GM21529 (cell line): ENCODE measurements at regions not wholly inside any gene's neighbourhood (a gene's known extent, or its start where the extent isn't known, plus 50 kb on each side); places are given as distances from the start of the nearest gene placed in this dataset.
A peak's percentile ranks its signal among the peaks of the same experiment; 100 is the strongest.

Experiments
- ATAC-seq: cut with Tn5 transposase; IDR thresholded peaks from one replicate; pipeline ENCODE4 v1.9.1; 2021; ENCODE audit not compliant: unreplicated experiment

DNA sequence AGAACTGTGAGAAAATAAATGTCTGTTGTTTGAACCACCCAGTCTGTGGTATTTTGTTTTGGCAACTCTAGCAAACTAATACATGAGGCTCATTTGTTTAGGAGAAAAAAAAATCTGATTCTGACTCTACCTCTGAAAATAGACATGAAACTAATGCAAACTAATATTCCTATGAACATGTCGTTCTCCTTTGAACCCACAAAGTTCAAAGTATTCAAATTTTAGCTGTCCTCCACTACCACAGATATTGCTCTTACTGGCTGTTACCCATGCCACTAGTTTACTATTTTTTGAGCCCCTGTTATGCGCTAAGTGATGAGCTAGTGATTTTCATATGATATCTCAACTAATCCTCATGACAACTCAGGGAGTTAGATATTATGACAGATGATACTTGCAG, 58.8 kb upstream of the ZNF804B start:
- no peak for ATAC-seq

DNA sequence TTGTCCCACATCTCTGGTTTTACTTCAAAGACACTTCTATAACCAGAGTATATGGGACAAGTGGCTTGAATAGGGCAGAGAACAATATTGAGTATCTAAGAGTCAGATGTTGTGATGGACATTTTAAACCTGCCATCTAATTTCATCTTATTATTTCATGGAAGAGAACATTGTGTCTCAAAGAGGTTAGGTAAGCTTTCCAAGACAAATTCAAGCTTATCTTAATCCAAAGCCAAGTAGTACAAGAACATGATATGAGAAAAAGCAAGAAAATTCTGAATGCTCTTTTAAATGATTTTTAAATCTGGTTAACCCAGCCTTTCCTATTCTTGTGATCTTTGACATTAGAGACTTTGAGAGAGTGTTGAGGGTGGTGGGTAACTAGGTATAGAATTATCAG, 65.3 kb upstream of the ZNF804B start:
- ATAC-seq = no peak

DNA sequence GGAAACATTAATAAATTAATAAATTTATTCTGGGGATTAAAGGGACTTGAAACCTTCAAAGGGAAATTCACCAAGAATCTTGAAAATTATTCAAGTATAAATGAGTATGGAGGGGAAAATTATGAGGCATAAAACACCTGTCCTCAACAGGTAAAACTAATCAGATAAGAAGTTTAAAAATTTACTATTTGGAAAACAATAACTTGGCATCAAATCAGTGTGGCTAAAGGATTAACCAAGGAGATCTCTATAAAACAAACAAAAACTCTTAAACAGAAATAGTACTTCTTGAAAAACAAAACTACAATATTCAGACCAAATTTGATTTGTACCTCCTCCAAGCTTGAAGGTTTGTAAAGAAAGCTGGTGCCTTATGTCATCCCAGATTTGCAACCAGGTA, 66.4 kb upstream of the ZNF804B start:
- ATAC-seq = no peak

DNA sequence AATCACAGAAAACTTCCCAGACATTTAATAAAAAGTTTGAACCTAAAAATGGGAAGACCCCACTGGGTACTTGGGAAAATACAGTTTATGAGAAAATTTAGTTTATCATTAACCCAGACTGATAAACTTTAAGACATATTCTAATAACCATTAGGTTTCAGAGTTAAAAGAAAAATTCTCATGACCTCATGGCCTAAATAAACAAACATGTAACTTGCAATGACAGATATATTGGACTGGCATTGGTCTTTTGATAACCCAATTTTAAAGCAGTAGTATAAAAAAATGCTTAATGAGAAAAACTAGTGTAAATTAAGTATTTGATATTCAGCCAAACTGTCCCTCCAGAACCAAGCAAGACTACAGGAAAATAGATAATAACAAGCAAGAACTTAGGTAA, 67.0 kb upstream of the ZNF804B start:
- no peak for ATAC-seq

DNA sequence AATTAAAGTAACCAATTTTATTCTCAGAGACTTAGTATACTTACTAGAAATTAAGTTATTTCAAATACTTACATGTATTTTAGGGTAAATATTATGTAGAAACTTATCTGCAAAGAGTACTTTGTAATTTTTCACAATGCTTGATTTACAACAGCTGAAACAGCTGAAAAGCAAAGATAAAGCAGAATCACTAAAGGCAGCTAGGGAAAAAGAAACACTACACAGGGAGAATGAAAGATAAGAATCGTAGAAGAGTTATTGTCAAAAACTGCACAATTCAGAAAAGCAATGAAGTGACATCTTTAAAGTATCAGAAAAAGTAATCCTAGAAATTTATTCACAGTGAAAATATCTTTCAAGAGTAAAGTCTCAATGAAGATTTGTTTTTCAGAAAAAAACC, 69.7 kb upstream of the ZNF804B start:
- no peak for ATAC-seq

DNA sequence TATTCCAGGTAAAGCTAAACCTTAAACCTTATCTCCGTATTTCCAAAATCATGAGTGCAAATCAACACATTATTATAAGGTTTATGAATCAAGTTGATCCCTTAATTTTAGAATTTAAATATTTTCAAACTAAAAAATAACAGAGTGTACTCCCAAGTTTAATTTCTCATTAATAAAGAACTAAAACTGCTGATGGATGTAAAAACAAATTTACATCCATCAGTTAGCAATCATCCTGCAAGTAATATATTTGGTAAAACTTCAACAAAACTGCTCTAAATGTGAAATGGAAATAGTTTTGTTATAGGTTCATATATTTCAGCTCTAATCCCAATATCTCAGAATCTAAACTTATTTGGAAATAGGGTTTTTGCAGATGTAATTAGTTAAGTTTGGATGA, 71.3 kb upstream of the ZNF804B start:
- ATAC-seq = no peak

DNA sequence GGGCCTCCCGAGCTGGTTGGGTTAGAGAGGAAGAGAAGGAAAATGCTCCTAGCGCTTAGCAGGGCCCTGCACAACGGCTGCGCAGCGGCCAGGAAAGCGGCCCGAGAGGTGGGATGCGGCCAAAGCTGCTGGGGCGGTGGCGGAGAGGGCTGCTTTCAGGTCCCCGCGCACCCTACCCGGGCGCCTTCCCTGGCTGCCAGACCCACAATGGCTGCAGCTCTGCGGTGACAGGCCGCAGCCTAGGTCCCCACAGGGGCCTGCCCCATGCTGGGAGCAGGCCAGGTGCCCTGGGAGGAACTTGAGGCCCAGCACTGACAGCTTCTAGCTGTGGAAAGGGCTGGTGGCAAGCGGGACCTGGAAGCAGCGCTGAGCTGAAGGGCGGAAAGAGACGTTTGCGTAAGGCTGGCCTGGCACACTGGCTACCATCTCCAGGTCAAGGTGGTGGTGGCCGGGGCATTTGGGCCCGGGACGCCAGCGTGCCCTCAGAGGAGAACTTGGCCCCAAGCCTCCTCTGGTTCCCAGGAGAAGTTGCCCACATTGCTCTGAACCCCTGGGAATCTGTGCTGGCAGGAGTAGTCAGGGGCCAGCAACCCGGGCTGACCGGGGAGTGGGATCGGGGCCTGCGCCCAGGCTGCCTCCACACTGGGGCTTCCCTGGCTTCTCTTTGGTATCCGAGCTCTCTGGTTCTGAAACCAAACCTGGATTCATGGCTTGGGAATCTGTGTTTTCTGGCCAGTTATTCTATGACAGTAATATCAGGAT, 72.9 kb upstream of the ZNF804B start:
- ATAC-seq = no peak

DNA sequence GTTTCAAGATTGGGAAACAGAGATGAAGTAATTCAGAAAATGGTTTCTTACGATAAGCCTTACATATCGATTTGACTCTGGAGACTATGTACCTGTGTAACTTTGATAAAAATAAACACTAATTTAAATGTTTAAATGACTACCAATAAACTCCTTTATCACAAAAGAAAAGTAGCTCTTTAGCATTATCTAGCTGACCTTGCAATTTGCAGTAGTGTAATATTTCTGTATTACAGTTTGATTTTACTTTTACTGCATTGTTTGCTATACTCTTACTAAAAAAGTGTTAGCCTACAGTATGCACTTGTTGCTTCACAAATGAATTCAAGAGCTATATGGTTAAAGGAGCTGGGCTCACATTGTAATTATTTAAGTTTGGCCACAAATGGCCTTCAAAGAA, 77.8 kb upstream of the ZNF804B start:
- ATAC-seq = no peak

DNA sequence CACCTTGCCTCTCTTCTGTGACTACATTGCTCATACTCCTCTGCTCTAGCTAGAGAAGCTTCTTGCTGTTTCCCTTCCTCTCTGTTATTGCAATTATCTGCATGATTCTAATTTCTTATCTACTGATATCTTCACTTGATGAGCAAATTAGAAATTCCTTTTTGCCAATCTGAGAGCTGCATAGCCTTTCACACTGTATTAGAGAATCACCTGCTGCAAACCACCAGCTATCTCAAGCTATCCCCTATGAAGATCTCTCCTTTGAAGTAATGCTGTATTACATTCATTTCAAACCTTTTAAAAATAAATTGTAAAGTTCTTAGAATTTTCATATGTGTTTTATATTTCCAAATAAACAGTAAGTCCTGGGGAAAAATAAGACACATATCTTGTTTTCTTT, 89.0 kb upstream of the ZNF804B start:
- no peak for ATAC-seq

DNA sequence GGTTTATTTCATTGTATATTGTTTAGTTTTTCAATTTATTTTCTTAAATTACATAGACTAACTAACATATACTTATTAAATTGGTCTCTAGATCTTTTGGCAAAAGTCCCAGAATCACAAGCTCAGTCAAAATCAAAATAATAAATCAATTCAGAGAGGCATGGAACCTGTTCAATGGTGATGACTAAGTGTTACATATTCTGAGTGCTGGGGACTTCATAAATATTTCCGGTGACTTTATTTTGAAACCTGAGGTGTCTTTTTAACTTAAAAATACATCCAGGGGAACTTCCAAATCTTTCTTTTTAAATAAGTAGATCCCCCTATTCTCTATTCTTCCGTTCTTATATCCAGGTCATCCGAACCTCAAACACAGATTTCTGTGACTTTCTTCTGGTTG, 89.6 kb upstream of the ZNF804B start:
- ATAC-seq = no peak

DNA sequence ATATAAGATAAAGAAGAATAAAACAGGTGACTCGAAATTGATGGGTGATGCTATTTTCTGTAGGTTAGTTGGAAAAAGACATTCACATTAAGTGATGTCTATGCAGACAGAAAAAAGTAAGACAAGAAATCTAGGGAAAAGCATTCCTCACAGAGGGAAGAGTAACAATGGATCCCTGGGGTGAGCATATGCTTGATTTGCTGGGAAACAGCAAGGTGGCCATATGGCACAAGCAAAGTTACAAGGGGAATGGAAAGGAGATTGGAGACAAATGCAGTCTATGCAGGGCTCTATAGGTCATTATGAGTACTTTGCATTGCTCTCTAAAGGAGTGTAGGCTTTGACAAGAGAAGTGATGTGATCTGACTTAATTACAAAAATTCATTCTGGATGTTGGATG, 90.9 kb upstream of the ZNF804B start:
- no peak for ATAC-seq

DNA sequence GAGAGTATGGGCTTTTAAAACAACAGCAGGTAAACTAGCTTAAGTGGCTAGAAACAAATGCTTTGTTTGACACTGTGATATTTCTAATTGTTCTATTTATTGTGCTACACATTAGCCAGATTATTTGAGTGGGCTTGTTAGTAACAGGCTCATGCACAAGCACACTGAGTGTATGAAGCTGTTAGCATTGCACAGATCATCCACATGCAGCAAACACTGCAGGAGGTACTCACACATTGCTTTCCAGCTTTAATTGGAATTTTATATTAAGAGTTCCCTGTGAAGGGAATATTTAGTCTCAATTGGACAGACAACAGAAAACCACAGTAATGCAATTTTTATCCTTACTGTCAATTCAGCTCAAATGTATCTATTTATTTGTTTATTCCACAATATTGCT, 92.9 kb upstream of the ZNF804B start:
- no peak for ATAC-seq

DNA sequence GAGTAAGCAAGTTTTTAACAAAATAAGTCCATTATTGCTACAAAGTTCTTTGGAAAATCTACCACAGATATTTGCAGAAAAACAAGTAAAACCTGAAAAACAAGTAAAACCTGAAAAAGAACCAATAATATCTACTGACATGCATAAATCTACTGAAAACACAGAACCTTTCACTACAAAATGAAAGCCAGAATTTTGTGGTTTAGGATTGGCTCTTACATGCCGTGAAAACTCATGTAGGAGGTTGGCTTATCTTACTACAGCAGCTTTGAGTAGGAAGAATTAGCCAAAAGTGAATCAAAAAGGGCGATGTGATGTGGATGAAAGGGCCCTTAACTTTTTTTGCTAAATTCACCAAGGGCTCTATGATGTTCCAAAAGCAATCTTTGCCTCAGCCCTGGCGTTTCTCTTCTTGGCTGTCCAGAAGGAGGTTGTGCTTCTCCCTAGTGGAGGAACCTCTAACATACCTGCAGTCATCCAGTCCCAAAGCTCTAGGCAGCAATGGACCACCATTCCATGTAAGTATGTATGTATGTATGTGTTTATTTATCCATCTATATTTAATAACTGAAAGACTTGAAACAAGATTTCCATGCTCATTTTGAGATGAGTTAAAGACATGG, 93.5 kb upstream of the ZNF804B start:
- no peak for ATAC-seq

DNA sequence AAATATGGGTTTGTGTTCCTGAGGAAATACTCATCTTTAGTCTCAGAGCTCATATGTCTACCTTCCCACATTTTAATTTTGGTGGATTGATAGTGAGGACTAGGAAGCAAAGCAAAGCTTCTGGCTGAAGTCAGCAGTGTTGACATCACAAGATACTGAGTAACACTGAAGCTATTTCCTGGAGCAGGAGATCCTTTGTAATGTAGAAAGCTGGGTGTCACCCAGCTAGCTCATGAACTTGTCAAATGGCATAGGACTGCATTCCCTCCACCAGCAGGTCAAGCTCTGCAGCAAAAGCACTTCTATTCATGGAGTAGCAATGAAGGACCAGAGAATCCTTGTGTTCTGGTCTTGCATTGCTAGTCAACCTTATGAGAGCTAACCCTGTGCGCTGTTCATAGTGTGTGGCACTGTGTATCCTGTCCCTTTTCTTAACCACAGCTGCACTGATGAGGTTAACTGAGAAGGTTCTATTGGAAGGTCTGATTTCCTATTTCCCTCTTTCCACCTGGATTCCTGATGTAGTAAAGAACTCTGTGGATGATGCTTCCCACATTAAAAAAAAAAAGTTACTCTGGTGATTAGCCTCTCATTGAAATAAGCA, 94.8 kb upstream of the ZNF804B start:
- no peak for ATAC-seq

DNA sequence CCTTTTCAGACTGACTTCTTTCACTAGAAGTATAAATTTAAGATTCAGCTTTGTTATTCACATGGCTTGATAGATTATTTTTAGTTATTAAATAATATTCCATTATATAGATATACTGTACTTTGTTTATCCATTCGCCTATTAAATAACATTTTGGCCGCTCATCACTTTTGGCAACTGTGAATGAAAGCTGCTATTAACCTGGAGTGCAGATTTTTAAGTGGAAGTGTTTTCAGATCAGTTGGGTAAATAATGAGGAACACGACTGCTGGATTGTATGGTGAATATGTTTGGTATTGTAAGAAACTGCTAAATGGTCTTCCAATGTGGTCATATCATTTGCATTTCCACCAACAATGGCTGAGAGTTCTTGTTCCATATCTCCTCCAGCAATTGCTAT, 97.6 kb upstream of the ZNF804B start:
- no peak for ATAC-seq

DNA sequence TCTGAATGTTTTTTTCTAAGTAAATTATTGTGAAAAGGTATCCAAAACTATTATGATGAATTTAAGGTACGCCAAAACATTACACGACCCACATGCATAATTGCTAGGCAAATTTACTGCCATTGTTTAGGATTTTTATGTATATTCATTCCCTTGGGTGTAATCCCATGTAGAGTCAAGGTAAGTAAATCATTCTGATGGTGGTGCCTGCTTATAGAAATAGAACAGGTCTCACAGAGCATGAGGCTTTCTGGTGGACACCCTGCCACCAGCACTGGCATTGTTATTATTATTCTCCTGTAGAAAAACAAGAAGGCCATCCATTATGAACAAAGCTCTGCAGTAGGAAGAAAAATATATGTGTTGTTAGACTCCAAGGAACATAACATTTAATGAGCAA, 111.7 kb upstream of the ZNF804B start:
- no peak for ATAC-seq

DNA sequence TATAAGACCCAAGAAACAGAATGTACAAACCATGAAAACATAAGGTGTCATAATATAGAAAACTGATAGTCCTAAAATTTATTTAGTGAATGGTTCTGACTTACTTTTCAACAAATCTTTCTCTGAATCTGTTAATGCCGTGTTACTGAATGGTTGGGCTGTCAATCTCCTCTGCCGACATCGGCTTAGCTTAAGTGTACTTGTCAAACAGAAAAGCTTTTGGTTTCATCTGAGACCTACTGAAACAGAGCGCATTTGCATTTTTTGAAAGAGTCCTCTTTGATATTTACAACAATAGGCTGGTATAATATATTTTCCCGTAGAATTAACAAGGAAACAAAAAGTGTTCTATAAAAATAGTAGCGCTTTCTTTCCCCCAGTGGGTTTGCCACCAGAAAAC, 120.9 kb upstream of the ZNF804B start:
- no peak for ATAC-seq

DNA sequence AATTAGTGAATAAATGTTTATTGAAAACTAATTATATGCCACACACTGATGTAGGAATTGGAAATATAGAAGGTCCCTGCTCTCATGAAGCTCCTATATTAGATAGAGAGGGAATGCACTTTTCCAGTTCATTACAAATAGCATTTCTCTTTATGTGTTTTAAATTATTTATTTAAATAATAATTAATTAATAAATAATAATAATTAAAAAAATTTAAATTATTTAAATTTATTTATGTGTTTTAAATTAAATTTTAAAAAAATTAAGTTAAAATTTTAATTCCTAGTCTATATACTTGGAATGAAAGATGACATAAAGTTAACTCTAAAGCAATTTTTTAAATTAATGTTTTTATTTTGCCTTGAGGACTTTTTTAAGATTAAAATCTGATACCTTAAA, 121.7 kb upstream of the ZNF804B start:
- no peak for ATAC-seq

DNA sequence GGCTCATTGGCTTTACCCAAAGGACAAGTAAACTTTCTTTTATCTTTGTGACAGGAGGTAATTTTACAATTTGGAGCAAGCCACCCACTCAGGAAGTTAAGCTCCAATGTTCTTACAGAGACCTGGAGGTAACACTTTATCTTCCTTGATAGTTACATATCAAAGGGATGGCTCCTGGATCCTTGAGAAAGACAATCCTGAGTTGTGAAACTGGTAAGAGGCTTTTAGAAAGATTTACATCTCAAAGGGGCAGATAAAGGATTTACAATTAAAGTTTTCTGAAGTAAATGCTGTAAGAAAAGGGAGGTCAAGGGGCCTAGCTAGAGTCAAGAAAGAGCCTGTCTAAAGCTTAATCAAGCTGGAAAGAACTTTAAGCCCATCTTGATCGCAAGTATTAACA, 124.4 kb upstream of the ZNF804B start:
- ATAC-seq = no peak

DNA sequence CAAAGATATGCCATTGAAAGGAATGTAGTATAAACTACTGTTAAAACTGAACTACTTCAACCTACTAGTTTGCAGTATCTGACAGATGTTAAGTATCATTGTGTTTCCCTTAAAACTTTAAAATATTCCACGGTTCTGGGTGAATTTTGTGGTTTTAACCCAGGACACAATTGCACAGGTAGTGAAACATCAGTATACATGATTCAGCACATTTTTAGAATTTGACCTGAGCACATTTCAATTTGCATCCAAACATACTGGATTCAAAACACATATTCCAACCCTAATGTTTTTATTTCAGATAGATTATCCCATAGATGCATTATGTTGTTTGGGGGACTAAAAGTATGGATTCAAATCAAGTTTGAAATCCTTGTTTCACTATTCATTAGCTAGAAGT, 129.9 kb upstream of the ZNF804B start:
- no peak for ATAC-seq

DNA sequence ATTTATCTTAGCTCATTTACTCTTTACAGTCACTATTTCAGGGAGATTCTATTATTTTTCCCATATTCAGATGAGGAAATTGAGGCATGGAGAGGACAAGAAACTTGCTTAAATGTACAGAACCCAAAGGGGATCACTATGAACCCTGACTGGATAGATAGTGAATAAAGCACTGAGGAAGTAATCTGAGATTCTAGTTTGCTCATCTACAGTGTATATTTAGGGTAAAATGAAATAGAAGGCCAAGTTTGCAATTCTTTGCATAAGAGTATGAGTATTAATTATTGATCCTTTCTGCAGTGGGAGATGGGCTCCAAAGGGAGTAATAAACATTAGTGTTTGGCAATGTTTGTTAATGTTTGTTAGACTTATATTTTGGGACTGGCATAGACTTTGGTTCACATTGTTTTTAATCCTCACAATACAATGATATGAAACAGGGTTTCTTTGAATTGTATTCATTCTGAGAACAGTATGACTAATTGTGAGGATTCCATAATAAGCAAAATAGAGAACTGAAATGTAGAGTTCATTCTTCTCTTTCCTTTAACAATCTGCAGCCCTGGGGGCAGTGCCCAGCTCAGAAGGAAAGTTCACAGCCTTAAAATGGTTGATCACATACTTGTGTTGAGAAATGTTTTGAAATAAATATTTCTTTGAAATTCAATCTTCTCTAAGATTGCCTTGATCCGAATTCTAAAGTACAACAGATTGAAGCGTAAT, 131.0 kb upstream of the ZNF804B start:
- ATAC-seq = peak; percentile 100

DNA sequence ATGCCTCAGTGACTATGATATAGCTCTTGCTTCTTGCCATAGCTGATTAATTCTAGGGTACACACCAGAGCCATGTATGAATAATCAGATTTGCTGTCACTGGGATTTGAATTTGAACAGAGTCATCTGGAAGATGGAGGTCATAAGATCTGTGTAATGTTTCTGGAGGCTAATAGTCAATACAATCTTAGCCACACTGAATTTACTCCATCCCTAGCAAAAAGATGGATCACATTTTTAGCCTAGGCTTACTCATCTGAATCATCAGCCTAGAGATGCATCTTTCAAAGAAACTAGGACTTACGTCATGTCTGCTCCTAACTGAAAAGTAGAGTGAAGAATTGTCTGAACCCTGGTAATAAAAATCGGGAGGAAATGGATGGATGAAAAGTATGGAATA, 142.3 kb upstream of the ZNF804B start:
- ATAC-seq = no peak
